Retinal pigment epithelial cell (primary cell): ENCODE measurements at regions not wholly inside any gene's neighbourhood (a gene's known extent, or its start where the extent isn't known, plus 50 kb on each side); places are given as distances from the start of the nearest gene placed in this dataset.

Experiments
- DNase-seq: peaks from one replicate; pipeline ENCODE4 v3.0.0-alpha.2; 2010; ENCODE audit warnings: low read depth
- H3K4me3 ChIP-seq: 2 replicates; pipeline ENCODE4 v1.5.1; 2011; ENCODE audit warnings: mild to moderate bottlenecking, low read length, control low read depth, moderate library complexity
- CTCF ChIP-seq: conservative IDR thresholded peaks from 2 replicates; pipeline ENCODE4 v1.5.1; 2011; ENCODE audit warnings: low read depth, low read length, control low read depth, inconsistent platforms

DNA sequence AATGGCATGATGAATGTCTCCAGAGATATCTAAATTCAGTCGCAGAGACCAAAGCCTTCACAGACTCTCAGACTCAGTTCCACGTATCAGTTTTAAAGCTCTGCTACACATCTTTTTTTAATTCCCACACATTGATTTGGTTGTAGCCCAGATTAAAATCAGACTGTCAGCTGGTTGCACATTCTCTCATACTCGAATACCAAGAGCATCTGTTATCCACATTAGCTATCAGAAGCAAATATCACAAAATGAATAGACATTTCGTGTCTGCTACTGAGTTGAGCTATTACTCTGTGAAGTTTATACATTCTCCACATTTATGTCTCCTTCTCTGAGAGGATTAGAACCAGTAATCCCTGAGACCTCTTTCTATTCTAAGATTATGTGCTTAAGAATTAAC is 229.2 kb downstream of the GPAM start:
- H3K4me3 ChIP-seq = no peak overlapping the region
- DNase-seq = no peak
- no peak for TF ChIP-seq CTCF

- TF ChIP-seq CTCF = no peak
- H3K4me3 ChIP-seq = no peak overlapping the region
- DNase-seq = no peak
Measured at GRCh38 chr10:111956841-111957240, 226.7 kb downstream of the GPAM start.

- TF ChIP-seq CTCF = no peak
- H3K4me3 ChIP-seq = no peak overlapping the region
- no peak for DNase-seq
Measured at GRCh38 chr10:111962951-111963350, 220.6 kb downstream of the GPAM start.

DNA sequence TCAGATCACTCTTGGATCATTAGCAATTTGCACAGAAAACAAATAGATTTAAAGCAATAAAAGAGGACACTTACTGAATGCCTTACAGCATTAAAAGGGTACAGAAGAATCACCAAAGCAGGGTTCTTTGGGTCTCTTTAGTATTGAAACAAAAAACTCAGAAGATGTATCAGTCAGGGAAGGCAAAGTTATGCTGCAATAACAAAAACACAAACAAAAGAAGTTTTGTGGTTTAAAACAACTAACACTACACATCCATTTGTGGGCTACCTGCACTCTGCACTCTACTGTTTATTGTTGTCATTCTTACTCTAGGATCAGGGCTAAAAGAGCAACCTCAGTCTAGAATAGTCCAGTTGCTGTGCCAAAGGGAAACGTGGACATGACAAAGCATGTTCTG is 216.4 kb downstream of the GPAM start:
- DNase-seq = no peak
- no peak for TF ChIP-seq CTCF

GRCh38 chr10:111967547-111967946 is 216.0 kb downstream of the GPAM start:
- DNase-seq = no peak
- TF ChIP-seq CTCF = no peak
- no peak overlapping the region for H3K4me3 ChIP-seq

More for the DNA sequence above, 216.4 kb downstream of the GPAM start:
- no peak overlapping the region for H3K4me3 ChIP-seq

- peak; percentile 12 for DNase-seq
- no peak overlapping the region for H3K4me3 ChIP-seq
- TF ChIP-seq CTCF = no peak
Measured at GRCh38 chr10:111968647-111969046, 214.9 kb downstream of the GPAM start.

DNA sequence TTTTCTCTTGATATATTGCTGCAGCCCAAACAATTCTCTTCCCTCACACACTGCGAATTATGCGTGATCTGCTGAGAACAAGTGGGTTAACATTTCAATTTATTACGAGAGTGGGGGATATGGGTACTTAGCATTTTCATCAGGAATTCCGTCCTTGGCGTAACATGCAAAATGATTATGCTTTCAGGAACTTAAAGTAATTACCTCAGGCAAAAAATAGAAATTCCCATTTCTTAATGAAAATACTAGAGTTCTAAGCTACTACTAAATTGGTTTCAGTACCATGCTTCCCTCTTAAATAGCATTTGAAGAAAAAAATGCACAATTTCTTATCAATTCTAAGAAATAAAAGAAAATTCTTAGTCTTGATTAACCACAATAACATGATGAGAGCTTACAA is 213.5 kb downstream of the GPAM start:
- DNase-seq = no peak
- no peak for TF ChIP-seq CTCF
- H3K4me3 ChIP-seq = no peak overlapping the region
